ENCODE measurements at regions not wholly inside any gene's neighbourhood (a gene's known extent, or its start where the extent isn't known, plus 50 kb on each side); places are given as distances from the start of the nearest gene placed in this dataset.

DNA sequence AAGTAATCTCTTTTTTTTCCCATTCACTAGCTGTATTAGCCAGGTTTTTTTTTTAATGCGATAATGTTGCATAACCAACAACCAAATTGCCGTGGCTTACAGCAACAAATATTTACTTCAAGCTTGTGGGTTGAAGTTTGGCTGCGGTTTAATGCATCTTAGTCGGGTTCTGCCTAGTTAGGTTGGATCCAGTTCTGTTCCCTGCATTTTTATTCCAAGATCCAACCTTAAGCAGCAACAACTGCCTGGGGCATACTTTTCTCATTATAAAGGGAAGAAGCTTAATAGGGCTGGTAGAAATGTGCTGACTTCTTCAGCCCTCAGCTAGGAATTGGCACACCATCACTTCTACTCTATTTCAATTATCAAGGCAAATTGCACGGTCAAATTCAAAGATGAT is 1115.5 kb upstream of the AUTS2 start:
- no peak for TF ChIP-seq EP300 (IDR thresholded peaks at IDR 0.05)
- TF ChIP-seq, protein P1, sequence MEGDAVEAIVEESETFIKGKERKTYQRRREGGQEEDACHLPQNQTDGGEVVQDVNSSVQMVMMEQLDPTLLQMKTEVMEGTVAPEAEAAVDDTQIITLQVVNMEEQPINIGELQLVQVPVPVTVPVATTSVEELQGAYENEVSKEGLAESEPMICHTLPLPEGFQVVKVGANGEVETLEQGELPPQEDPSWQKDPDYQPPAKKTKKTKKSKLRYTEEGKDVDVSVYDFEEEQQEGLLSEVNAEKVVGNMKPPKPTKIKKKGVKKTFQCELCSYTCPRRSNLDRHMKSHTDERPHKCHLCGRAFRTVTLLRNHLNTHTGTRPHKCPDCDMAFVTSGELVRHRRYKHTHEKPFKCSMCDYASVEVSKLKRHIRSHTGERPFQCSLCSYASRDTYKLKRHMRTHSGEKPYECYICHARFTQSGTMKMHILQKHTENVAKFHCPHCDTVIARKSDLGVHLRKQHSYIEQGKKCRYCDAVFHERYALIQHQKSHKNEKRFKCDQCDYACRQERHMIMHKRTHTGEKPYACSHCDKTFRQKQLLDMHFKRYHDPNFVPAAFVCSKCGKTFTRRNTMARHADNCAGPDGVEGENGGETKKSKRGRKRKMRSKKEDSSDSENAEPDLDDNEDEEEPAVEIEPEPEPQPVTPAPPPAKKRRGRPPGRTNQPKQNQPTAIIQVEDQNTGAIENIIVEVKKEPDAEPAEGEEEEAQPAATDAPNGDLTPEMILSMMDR (IDR thresholded peaks at IDR 0.05) = no peak
- no peak for TF ChIP-seq POLR2A (IDR thresholded peaks at IDR 0.05)
- no peak for TF ChIP-seq POLR2AphosphoS5 (IDR thresholded peaks at IDR 0.05)
